HG03558 (cell line): ENCODE measurements at regions not wholly inside any gene's neighbourhood (a gene's known extent, or its start where the extent isn't known, plus 50 kb on each side); places are given as distances from the start of the nearest gene placed in this dataset.
"Not testable (repeated sequence)": the region's sequence is repeated elsewhere in the genome, so short reads cannot be mapped to it uniquely, and the experiment has no call there.

Experiments used
- ATAC-seq: cut with Tn5 transposase; IDR thresholded peaks from one replicate; pipeline ENCODE4 v1.9.1; 2021; ENCODE audit warnings: moderate number of reproducible peaks; ENCODE audit not compliant: unreplicated experiment; ENCODE audit errors: extremely low read depth

DNA sequence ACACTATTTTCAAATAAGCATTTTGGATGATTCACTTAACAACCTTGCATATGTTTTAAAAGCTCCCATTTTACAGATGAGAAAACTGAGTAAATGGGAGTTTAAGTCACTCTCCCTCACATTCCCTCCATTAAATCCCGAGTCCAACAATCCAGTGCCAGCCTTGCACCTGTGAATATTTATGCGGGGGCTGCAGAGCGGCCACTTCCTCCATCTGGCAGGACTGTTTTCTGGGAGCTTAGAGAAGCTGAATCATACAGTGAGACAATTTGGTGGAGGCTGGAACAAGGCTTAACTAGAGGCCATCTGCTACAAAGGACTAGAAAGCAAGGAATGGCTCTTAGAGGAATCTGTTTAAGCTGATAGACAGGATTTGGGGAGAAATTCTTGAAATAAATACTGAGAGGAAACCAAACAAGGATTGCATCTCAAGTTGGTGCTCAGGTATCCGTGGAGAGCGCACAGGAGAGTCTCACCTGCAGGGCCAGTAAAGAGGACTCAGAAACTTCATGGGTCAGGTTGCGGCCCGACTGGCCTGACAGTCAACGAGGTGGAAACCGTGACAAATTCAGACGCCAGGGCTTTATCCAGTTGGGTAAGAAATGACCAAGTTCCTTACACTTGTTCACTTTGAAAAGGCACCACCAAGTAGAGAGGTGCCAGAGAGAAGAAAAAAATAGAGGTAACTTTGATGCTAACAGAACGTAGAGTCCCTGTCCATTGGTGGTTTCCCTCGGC is 478.5 kb downstream of the QKI start:
- no peak for ATAC-seq

DNA sequence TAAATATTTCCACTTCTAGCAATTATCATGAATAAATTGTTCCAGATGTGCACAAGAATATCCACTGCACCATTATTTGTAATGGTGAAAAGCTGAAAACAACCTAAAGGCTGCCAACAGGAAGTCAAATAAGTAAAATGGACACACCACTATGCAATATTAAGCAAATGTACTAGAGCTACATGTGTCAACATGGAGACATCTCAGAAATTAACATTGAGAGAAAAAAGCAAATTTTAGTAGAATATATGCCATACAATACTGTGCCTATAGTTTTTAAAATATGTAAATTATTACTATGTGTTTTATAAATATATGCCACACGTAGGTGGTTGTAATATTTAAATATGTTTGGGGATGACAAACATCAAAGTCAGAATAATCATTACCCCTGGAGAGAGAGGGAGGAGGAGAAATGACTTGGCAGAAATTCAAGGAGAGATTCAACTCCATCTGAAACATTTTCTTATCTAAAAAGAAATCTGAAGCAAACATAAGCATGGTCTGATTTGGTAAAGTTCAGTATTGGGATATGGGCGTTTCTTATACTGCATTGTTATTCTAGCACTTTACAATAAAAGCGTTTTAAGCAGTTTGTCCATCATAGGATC is 475.5 kb downstream of the QKI start:
- ATAC-seq = no peak

- no peak for ATAC-seq
These were observed 473.7 kb downstream of the QKI start for GRCh38 chr6:163888030-163888819.

DNA sequence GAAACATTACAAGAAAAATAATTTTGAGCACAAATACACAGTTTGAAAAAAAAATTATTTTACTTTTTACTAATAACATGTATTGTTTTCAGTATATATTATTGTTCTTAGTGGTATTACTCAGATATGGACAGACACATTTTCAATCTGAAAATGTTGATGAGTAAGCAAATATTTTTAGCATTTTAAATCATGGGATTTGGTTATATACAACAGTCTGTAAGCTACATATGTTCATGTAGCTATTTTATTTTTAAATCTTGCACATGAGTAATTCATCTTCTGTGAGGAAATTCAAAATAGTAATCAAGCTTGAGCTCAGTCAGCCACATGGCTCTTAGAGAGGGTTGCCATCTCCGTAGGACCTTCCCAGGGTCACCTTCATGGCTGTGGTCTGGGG is 471.9 kb downstream of the QKI start:
- ATAC-seq = no peak

DNA sequence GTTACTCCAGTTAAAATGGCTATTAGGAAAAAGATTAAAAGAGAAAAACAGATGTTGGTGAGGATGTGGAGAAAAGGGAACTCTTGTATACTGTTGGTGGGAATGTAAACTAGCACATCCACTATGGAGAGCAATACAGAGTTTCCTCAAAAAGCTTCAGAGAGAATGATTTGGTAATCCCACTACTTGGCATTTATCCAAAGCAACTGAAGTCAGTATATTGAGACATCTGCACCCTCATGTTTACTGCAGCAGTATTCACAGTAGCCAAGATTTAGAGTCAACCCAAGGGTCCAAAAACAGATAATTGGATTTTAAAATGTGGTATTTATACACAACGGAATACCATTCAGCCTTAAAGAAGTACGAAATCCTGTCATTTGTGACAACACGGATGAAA is 469.5 kb downstream of the QKI start:
- no peak for ATAC-seq

DNA sequence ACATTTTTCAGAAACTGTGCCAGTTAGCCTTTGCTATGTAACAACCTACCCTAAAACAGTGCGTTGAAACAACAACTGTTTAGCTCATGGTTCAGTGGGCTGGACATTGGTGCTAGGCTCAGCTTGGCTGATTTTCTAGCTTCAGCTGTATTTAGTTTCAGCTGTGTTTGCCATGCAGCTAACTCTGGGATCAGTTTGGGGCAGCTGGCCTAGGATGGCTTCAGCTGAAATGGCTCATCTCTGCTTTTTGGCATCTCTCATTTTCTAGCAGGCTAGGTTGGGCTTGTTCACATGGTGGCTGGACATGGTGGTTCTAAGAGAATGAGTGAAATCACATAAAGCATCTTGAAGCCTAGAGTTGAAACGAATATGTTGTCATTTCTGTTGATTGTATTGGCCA is 464.2 kb downstream of the QKI start:
- ATAC-seq = no peak

DNA sequence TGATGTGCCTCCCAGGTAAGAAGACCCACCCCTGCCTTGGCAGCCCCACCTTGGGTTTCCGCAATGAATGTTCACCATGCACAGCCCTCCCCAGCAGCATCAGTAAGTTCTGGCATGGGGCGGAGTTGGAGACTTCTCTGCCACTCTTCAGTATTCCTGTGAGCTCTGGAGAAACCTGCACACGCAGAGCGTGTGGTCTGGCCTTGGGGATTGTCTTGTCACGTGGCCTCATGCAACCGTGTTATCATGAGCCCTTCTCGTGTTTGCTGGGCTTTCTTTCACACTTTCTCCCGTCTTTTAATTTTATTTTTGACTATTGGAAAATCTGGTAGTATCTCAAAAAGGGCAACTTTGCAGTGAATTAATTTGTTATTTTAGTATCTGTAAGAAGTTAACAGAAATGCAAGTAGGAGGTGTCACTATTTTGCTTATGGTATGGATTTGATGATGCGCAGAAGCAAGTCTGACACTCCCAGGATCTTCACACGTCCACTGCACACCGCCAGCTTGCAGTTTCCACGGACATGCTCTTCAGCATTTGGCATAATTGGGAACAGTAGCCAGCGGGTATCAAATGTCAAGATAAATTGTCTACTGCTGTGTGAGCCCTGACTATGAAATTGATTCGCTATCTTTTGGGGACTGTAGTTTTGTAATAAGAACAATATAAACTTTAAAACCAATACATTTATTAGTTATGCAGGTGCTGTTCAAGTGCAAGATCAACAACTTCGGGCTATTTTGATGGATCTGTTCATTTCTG is 463.5 kb downstream of the QKI start:
- ATAC-seq = no peak

- ATAC-seq = no peak
These were observed 461.9 kb downstream of the QKI start for GRCh38 chr6:163876391-163876790.

GRCh38 chr6:163874784-163875183 is 460.3 kb downstream of the QKI start:
- ATAC-seq = no peak

GRCh38 chr6:163872335-163872734 is 457.8 kb downstream of the QKI start:
- ATAC-seq = no peak

DNA sequence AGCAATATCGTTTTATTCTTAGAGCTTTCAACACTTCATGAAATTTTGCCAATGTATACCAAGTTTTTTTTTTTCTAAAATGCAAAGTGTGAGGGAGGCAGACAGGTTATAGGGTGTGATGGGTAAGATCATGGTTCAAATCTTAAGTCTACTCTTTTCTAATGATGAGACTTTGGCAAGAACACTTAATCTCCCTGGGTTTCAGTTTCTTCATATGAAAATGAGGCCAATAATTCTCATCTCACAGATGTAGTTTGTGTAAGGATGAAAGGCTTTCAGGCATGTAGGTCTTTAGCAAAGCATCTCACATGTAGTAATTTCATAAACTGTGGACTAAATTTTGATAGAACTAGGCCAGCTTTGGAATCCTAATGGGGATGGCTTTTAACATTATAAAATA is 457.1 kb downstream of the QKI start:
- no peak for ATAC-seq

DNA sequence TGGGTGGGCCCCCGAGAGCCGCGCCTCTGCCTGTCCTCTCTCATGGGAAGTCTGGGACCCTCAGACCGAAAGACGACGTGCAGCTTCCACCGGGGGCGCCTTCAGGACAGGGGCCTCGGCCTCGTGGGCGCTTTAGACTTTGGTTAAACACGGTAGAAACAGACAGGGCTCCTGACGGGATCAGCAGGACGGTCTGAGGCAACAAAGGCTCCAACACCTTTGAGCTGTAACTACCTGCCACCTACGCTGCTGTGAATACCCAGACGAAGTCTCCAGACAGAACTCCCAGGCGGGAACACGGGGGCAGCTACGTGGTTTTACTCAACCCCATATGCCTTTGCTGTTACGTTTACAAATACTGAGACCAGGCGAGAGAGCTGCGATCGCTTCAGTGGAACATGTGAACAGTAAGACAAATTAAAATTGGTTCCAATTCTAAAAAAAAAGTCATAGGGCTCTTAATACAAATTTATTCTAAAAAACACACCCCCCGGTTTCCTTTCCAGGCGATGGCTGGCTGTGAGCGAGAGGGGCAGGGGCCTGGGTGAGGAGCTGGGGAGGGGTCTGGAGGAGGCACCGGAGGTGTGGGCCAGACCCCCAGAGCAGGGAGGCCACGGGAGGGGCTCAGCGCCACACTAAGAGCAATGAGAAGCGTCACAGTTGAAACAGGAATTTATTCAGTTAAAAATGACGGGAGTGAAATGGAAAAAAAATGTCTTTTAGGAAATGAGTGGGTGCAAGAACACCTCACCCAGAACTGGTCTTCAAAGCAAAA is 453.2 kb downstream of the QKI start:
- no peak for ATAC-seq

- no peak for ATAC-seq
These were observed 451.7 kb downstream of the QKI start for GRCh38 chr6:163866192-163866591.

GRCh38 chr6:163863565-163863964 is 449.0 kb downstream of the QKI start:
- no peak for ATAC-seq

DNA sequence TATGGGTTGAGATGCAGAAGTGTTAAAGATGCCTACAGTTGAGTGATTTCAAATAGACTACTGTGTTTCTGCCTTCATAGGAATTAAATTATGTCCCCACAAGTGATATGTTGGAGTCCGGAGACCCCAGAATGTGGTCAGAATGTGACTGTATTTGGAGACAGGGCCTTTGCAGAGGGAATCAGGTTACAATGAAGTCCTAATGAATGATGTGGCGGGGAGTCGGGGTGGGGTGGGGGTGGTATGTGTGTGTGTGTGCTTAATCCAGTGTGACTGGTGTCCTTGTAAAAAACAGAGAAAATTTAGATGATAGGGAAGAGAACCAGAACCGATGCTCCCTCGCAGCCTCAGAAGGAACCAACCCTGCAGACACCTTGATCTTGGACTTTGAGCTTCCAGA is 448.2 kb downstream of the QKI start:
- no peak for ATAC-seq

- ATAC-seq = no peak
These were observed 447.1 kb downstream of the QKI start for GRCh38 chr6:163861627-163862026.

GRCh38 chr6:163860287-163861081 is 446.0 kb downstream of the QKI start:
- no peak for ATAC-seq

DNA sequence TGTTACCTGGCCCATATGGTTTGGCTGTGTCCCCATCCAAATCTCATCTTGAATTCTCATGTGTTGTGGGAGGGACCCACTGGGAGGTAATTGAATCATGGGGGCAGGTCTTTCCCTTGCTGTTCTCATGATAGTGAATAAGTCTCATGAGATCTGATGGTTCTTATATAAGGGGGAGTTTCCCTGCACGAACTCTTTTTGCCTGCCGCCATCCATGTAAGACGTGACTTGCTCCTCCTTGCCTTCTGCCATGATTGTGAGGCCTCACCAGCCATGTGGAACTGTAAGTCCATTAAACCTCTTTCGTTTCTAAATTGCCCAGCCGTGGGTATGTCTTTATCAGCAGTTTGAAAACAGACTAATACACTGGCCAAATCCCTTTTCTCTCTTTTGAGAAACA is 444.4 kb downstream of the QKI start:
- ATAC-seq = not testable (repeated sequence)

DNA sequence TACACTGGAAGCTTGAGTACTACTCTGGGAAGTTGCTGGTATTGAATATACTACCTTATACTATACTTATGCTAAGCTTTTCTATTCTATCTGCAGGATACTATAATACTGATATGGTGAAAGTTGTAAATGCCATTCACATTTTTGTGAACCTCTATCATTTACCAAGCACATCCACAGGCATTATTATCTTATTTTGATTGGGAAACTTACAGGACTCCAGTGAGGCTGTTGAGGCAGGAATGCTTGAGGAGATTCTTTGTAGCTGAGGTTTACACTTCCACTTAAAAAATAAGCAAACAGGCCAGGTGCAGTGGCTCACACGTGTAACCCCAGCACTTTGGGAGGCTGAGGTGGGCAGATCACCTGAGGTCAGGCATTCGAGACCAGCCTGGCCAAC is 442.9 kb downstream of the QKI start:
- ATAC-seq = no peak
